ENCODE measurements at regions not wholly inside any gene's neighbourhood (a gene's known extent, or its start where the extent isn't known, plus 50 kb on each side); places are given as distances from the start of the nearest gene placed in this dataset.

DNA sequence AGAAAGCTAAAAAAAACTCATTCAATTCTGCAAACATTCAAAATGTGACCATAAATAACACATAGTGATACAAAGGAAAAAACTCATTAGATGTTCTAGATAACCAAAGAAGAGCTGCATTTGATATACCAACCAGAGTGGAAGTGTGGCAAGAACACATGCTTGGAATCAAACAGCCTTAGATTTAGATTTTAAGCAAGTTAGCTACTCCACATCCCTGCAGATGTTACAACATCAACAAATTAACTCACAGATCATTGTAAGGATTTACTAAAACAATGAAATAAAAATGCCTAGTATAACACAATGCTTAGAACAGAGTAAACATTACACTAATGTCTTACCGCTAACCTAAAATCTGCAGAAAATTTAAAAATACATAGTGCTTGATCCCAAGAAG, 114.0 kb upstream of the AKIP1 start:
- TF ChIP-seq, protein P1, sequence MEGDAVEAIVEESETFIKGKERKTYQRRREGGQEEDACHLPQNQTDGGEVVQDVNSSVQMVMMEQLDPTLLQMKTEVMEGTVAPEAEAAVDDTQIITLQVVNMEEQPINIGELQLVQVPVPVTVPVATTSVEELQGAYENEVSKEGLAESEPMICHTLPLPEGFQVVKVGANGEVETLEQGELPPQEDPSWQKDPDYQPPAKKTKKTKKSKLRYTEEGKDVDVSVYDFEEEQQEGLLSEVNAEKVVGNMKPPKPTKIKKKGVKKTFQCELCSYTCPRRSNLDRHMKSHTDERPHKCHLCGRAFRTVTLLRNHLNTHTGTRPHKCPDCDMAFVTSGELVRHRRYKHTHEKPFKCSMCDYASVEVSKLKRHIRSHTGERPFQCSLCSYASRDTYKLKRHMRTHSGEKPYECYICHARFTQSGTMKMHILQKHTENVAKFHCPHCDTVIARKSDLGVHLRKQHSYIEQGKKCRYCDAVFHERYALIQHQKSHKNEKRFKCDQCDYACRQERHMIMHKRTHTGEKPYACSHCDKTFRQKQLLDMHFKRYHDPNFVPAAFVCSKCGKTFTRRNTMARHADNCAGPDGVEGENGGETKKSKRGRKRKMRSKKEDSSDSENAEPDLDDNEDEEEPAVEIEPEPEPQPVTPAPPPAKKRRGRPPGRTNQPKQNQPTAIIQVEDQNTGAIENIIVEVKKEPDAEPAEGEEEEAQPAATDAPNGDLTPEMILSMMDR (conservative IDR thresholded peaks at IDR 0.05 in 1 of 2, IDR thresholded peaks at IDR 0.05 in 1 of 2; ENCODE audit: low read depth in 1 of 2, low read length in 2 of 2): no peak
- TF ChIP-seq EZH2 (IDR thresholded peaks at IDR 0.05; ENCODE audit: low read length, missing control alignments): no peak

All from fibroblast of lung (primary cell).